Stimulated activated CD4-positive, alpha-beta T cell treated with anti-CD3 and anti-CD28 coated beads, Interleukin-2, amount 100 ng/mL, for 4 hours (primary cell): ENCODE measurements at regions not wholly inside any gene's neighbourhood (a gene's known extent, or its start where the extent isn't known, plus 50 kb on each side); places are given as distances from the start of the nearest gene placed in this dataset.
"Not testable (repeated sequence)": the region's sequence is repeated elsewhere in the genome, so short reads cannot be mapped to it uniquely, and the experiment has no call there.

Source experiments
- DNase-seq: peaks from one replicate; pipeline ENCODE4 v3.0.0-alpha.2; 2020; ENCODE audit warnings: low read depth

DNA sequence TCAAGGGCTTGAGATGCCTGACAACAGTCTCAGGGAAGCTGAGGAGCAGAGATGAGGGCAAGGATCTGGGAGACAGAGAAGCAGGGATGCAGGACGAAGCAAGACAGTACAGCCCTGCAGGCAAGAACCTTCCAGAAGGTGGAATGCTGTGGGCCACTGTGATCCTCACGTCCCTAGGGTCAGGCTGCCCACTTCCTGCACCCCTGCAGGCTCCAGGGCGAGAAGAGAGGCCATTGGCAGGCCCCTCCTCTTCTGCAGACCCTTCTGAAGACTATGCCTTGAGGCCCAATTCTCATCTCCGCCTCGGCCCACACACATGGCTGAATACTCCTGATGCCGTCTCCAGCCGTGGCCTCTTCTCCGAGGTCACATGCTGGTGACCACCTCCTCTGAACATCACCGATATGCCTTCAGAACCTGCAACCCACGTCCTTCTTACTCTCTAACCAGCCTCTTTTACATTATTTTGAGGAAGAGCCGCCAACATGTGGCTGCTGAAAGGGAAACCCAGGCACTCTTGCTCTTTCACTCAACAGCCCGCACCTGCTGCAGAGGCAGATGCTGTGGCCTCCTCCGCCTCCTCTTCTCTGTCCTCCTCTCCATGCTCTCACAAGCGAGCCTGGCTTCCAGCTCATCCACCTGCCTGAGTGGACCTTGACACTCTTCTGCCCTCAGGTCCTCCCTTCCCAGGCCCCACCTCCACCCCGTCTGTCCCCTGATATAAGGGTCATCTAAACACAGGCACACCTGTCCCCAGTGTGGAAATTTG lies 181.5 kb downstream of the IRX2 start:
- no peak for DNase-seq

DNA sequence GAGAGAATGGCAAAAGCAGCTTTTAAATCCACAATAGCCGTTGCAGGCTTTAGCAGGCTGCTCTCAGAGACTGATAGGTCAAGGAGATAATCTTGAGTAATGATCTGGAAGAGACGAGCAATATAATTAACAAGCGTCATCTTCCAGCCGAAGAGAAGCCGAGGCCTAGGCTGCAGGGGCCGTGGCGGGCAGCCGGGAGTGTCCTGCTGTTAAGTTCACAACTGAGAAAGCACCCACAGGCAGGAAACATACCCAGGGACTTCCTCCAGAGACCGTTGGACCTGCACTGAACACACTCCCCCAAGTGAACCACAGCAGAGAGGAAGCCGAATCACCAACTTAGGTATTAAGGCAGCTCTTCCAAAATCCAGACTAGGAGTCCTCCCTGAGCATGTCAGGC lies 182.3 kb downstream of the IRX2 start:
- no peak for DNase-seq

DNA sequence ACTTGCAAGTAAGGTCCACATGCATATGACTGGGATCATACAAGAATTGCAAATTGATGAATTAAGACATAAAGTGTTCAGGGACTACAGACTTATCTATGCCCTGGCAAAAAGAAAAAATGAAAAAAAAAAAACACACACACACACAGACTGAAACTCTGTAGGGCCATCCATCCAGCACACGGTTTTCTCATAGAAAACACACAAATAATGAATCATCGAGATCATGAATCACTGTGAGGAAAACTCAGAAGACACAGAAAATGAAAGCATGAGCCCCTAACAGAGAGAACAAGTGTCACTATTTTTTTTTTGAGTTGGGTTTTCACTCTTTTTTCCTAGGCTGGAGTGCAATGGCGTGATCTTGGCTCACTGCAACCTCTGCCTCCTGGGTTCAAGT lies 185.2 kb downstream of the IRX2 start:
- no peak for DNase-seq

GRCh38 chr5:2565147-2565546 lies 186.3 kb downstream of the IRX2 start:
- no peak for DNase-seq

DNA sequence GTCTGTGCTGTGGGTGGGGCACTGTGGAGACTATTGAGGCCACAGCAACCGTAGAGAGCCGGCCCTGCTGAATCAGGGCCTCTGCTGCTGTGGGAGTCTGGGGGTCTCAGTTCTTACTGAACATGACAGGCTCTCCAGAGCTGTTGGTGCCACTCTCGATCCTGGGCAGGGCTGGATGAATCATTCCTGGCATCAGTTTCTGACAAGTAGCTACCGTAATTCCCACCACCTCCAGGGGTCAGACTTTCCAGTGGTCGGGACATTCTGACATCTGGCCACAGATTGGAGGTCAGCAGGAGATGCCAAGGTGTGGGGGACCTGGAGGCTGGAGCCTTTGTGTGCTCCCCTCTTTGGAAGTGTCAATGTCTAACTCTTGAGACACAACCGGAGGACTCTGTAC lies 188.4 kb downstream of the IRX2 start:
- DNase-seq = no peak

DNA sequence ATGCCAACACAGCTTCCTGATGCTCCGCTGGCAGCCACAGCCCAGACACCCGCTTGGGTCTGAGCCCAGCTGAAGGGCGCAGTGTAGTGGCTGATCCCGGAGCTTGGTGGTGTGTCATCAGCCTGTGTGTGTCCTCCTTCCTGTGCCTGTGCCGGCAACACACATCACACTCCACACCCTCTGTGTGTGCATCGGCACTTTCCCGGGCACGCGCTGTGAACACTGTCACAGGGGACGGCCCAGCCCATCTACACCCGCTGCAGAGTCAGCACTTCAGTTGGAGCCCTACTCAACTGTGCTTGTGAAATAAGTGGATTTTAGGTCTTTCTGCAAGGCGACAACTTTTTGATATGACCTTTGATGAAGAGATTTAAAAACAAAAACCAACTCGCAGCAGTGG lies 189.4 kb downstream of the IRX2 start:
- DNase-seq = no peak

DNA sequence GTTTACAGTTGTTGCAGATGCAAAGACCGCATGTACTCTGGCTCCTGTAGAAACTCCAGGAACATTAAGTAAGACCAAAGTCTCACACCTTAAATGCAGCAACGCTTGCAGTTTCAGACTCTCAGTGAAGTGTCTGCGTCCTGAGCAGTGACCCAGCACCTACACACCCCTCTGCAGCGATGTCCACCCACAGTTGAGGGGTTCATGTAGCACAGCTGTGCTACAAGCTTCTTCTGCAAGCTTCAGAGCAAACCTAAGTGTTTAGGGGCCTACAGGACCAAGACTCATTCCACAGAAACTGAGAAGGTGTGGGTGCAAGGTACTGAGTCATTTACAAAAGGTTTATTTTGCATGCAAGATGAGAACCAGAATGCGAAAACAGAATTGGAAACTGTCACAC lies 191.0 kb downstream of the IRX2 start:
- no peak for DNase-seq

GRCh38 chr5:2557435-2557834 lies 194.0 kb downstream of the IRX2 start:
- DNase-seq = no peak

DNA sequence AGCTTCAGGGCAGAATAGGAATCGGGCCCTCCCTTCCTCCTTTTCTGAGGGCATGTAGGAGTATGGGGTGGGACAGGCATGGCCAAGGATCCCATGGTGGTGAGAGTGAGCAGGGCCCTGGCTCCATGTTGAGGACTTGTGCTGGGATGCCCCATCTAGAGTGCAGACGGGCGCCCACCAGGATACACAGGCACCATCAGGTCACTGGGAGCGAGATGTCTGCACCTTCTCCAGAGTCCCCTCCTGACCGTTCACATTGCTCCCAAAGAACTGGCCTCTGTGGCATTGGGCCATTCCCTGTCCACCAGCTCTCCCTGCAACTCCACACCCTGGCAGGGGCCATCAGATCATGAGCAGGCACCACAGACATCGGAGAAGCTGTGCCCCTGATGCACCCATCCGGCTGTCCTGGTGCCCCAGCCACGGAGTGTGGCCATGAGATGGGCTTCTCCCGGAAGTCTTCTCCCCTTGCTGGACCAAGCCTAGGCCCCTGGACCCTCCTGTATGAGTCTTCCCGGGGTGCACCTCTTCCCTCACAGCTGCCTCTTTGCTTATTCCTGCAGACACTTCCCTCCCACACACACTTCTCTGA lies 195.0 kb downstream of the IRX2 start:
- DNase-seq = no peak

DNA sequence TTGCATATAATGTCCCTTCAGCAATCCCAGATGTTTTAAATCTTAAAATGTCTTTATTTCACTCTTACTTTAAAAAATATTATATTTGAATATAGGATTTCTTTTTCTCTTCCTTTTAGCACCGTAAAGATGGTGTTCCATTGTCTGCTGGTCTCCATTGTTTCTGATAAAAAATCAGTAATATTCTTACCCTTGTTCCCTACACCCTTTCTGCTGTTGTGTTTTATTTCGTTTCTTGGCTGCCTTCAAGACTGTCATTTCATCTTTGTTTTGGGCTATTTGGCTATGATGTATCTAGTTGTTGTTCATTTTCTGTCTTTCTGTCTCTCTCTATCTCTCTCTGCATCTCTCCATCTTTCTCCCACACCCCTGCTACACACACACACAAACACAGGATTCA lies 197.9 kb downstream of the IRX2 start:
- DNase-seq = no peak

DNA sequence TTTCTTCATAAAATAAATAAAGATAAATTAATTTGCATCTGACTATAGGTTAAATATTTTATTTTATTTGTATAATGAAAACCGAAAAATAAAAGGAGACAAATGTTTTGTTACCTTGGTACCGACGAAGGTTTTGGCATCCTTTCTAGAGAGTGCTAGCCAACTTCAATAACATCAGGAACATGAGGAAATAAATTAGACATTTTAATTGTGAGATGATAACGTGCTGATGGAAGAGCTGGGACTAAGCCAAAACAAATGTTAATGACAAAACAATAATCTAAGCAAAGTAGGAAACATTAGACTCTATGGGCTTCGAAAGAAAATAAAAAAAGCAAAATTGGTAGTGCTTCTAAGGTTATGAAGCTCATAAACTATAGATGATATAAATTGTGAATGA lies 201.0 kb downstream of the IRX2 start:
- DNase-seq = no peak

- no peak for DNase-seq
Measured at GRCh38 chr5:2549900-2550299, 201.6 kb downstream of the IRX2 start.

- no peak for DNase-seq
Measured at GRCh38 chr5:2549354-2549753, 202.1 kb downstream of the IRX2 start.

DNA sequence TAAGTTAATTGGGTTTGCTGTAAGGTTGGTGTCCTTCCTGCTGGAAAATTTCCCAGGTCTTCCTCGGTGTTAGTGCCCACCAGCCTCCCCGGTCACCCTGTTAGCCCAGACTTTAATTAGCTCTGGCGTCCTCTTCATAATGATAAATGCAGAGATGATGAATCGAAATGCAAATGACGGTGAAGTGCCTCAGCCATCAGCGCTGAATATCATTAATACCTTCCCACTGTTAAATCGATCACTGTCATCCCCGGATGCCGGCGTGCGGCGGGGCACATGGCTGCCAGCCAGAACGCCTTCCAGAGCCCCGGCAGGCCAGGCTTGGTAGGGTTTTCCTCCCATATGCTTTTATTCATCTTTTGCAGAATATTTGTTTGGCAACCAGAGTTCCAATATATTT lies 204.5 kb downstream of the IRX2 start:
- no peak for DNase-seq

- no peak for DNase-seq
Measured at GRCh38 chr5:2544003-2544402, 207.5 kb downstream of the IRX2 start.

GRCh38 chr5:2542821-2543220 lies 208.7 kb downstream of the IRX2 start:
- DNase-seq = no peak

GRCh38 chr5:2542026-2542425 lies 209.5 kb downstream of the IRX2 start:
- no peak for DNase-seq

DNA sequence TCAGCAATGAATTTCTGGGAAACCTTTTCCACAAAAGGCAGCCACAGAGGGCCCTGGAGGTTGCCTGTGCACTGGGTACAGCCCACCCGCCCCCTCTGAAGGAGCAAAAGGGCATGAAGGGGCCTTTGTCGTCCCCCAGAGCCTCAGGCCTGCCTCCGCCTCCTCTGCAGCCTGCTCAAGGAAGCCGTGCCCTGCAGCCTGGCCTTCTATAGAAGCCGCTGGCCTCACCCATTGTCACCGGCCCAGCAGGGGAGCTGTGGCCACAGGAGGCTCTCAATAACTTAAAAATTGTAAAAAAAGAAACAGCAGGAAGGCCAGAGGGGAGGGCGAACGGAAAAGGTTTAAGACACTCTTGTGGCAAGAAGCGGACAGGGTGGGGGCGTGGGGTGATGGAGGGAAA lies 213.3 kb downstream of the IRX2 start:
- no peak for DNase-seq

GRCh38 chr5:2537378-2538145 lies 213.9 kb downstream of the IRX2 start:
- DNase-seq = no peak

DNA sequence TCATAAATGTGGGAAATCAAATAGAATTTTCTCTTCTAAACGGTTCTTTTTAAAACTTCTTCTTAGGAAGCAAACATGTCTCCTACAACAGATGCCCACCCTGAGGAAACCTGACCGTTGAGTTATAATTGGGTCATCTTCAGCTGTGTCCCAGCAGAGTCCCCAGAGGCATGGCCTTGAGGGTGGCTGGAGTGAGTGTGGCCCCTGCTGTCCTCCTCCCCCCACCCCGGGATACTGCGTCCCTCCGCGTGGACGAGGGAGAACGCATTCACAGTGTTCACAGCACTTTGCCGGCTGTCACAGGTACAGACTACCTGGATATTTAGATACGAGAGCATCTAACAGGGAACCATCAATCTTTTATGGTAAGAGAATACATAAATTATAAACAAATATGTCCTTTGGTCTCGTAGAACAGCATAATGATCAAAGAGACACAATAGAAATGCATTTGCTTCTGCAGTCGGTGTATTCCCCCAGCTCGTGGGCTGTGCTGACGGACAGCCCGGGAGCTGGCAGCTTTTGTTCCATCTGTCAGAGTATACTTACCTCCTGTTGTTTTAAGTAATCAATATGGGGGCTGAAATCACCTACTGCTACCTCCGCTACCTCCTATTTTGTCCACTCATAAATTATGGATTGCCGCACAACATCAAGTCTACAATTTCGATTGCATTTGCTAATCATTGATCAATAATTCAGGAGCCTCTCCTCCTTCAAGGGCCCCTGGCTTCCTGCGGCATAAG lies 214.7 kb downstream of the IRX2 start:
- DNase-seq = no peak

GRCh38 chr5:2534970-2535369 lies 216.5 kb downstream of the IRX2 start:
- no peak for DNase-seq

- no peak for DNase-seq
Measured at GRCh38 chr5:2534251-2534650, 217.2 kb downstream of the IRX2 start.

DNA sequence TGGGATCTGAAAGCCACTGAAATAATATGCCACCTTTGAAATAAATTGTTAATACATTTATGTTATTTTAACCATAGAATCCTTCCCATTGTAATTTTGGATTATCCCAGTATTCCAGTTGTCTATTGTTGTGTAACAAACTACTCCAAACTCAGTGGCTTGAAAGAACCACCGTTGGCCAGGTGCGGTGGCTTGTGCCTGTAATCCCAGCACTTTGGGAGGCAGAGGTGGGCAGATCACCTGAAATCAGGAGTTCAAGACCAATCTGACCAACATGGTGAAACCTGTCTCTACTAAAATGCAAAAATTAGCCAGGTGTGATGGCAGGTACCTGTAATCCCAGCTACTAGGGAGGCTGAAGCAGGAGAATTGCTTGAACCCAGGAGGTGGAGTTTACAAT lies 217.6 kb downstream of the IRX2 start:
- not testable (repeated sequence) for DNase-seq
